ENCODE measurements at regions not wholly inside any gene's neighbourhood (a gene's known extent, or its start where the extent isn't known, plus 50 kb on each side); places are given as distances from the start of the nearest gene placed in this dataset.
"Not testable (repeated sequence)": the region's sequence is repeated elsewhere in the genome, so short reads cannot be mapped to it uniquely, and the experiment has no call there.

DNA sequence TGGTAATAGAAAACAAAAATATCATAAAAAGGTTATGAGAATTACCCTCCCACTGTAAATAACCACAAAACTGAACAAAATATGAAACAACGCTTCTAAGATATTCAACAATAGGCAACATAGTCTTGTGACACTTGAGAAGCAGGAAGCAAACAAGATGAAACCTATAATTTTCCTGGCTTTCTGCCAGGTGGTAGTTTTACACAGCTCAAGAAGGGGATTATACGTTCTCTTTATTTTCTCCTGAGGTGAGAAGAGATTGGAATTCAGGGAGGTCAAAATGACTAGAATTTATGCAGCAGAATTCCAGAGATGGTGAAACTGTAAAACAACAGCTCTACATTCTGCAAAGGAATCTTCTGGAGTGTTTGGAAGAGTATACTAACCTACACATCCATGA lies 186.0 kb downstream of the HHIP start:
- no peaks in the 10 kb centered on the region for H3K9me3 ChIP-seq
- 63 to 68% methylated on average over 2 of the region's 2 CpGs for WGBS, 2 donors
- no peak for ATAC-seq
- no peak overlapping the region for H3K27ac ChIP-seq
- H3K4me3 ChIP-seq = no peak overlapping the region
- no peaks in the 10 kb centered on the region for H3K4me1 ChIP-seq
- TF ChIP-seq, protein P1, sequence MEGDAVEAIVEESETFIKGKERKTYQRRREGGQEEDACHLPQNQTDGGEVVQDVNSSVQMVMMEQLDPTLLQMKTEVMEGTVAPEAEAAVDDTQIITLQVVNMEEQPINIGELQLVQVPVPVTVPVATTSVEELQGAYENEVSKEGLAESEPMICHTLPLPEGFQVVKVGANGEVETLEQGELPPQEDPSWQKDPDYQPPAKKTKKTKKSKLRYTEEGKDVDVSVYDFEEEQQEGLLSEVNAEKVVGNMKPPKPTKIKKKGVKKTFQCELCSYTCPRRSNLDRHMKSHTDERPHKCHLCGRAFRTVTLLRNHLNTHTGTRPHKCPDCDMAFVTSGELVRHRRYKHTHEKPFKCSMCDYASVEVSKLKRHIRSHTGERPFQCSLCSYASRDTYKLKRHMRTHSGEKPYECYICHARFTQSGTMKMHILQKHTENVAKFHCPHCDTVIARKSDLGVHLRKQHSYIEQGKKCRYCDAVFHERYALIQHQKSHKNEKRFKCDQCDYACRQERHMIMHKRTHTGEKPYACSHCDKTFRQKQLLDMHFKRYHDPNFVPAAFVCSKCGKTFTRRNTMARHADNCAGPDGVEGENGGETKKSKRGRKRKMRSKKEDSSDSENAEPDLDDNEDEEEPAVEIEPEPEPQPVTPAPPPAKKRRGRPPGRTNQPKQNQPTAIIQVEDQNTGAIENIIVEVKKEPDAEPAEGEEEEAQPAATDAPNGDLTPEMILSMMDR (IDR thresholded peaks at IDR 0.05) = no peak
- intact Hi-C loops (cut with DNase I) = no loop called here
- no peaks in the 10 kb centered on the region for H3K36me3 ChIP-seq
- DNase-seq = no peak
- FAIRE-seq = no peak
- no peaks in the 10 kb centered on the region for H3K27me3 ChIP-seq

DNA sequence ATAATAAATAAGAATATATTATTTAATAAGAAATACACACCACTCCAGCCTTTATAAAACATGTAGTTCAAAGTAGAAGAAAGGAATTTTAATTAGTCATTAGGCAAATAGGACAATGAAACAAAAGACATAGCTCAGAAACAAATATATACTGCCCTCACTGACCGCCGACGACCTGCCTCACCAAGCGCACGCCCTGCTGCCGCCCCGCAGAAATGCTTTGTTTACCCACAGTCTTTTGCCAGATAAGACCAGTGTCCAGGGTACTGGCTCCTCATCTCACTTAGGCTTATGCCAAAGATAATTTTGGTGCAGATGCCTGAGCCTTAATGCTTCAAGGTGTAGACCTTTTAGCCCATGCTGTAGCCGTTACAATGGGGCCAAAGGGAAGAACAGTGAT lies 199.5 kb downstream of the HHIP start:
- Histone ChIP-seq H3K4me1 (no peaks in the 10 kb centered on the region), H3K4me3 (no peak overlapping the region), H3K27me3 (no peaks in the 10 kb centered on the region), H3K9me3 (no peaks in the 10 kb centered on the region), H3K27ac (no peak overlapping the region), H3K36me3 (no peaks in the 10 kb centered on the region)
- TF ChIP-seq, protein P1 (IDR thresholded peaks at IDR 0.05) = no peak
- ATAC-seq (no peak), DNase-seq (no peak), FAIRE-seq (no peak)
- 38 to 41% methylated on average over 8 of the region's 8 CpGs for WGBS, 2 donors
- intact Hi-C loops (cut with DNase I) = no loop called here

DNA sequence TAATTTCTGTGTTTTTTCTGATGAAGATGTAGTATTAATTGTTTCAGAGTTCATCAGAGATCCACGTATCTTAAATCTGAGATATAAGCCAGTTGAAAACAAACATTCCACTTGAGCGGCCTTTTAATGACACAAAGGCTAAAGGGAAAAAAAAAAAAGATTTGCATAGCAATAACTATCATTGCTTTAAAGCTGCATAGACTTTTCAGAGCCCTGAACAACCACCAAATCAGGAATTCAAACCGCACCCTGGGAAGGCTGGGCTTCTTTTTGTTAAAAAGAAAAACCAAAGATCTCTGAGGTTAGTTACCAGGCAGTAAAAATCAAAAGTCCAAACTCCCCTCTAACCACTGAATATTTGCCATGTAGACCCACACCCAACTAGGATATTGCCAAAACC lies 206.0 kb downstream of the HHIP start:
- 69 to 75% methylated on average over 3 of the region's 3 CpGs for whole genome bisulfite sequencing, 2 donors
- intact Hi-C loops (cut with DNase I) = no loop called here

DNA sequence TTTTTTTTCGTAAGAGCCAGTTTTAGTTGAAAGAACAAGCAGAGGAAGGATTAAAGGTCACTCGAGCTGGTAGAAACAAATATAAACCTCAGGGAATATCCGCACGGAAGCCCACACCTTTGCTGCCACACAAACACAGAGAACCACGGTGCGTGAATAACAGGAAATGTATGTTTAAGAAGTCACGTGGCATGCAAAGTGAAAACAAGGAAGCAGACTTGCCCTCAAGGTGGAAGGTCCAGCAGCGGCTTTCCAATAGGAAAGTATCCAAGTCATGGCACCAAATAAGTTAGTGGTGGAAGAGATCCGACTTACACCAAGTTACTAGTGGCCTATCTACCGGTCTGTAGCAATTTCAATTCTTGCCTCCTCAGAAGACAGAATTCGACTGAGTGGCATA lies 215.5 kb downstream of the HHIP start:
- no peak for DNase-seq
- Histone ChIP-seq H3K4me3 (no peak overlapping the region), H3K27ac (no peak overlapping the region), H3K4me1 (no peaks in the 10 kb centered on the region), H3K36me3 (no peaks in the 10 kb centered on the region), H3K9me3 (no peaks in the 10 kb centered on the region), H3K27me3 (no peaks in the 10 kb centered on the region)
- TF ChIP-seq, protein P1 (IDR thresholded peaks at IDR 0.05) = no peak
- no peak for FAIRE-seq
- intact Hi-C loops (cut with DNase I) = no loop called here
- ATAC-seq = no peak
- 73 to 76% methylated on average over 11 of the region's 11 CpGs for WGBS, 2 donors

More for the DNA sequence above, 206.0 kb downstream of the HHIP start:
- TF ChIP-seq, protein P1 (IDR thresholded peaks at IDR 0.05) = no peak
- H3K4me3 ChIP-seq = no peak overlapping the region
- FAIRE-seq = no peak
- H3K4me1 ChIP-seq = no peaks in the 10 kb centered on the region
- no peaks in the 10 kb centered on the region for H3K36me3 ChIP-seq
- H3K9me3 ChIP-seq = no peaks in the 10 kb centered on the region
- no peaks in the 10 kb centered on the region for H3K27me3 ChIP-seq
- no peak for ATAC-seq
- no peak overlapping the region for H3K27ac ChIP-seq
- DNase-seq = no peak

DNA sequence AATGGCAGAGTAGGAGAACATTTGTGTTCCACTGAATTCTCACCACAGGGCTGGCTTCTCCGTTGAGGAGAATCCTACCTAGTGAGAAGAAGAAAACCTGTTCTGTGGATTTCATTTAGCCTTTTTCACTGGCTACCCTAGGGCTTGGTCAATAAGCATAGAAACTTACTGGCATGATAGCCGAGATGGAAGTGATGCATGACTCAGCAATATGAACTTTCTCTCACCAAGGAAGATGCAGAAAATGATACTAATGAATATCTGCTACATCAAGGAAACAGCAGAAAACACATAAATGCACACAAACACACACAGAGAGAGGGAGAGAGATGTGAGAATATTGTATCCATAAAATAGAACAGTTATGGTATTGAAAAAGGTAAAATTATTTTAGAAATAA lies 216.3 kb downstream of the HHIP start:
- Histone ChIP-seq H3K27ac (no peak overlapping the region), H3K9me3 (no peaks in the 10 kb centered on the region), H3K4me1 (no peaks in the 10 kb centered on the region), H3K27me3 (no peaks in the 10 kb centered on the region), H3K4me3 (no peak overlapping the region), H3K36me3 (no peaks in the 10 kb centered on the region)
- no peak for DNase-seq
- TF ChIP-seq, protein P1 (IDR thresholded peaks at IDR 0.05) = no peak
- 67 to 78% methylated on average over 2 of the region's 2 CpGs for WGBS, 2 donors
- ATAC-seq = no peak
- intact Hi-C loops (cut with DNase I) = no loop called here
- FAIRE-seq = no peak

DNA sequence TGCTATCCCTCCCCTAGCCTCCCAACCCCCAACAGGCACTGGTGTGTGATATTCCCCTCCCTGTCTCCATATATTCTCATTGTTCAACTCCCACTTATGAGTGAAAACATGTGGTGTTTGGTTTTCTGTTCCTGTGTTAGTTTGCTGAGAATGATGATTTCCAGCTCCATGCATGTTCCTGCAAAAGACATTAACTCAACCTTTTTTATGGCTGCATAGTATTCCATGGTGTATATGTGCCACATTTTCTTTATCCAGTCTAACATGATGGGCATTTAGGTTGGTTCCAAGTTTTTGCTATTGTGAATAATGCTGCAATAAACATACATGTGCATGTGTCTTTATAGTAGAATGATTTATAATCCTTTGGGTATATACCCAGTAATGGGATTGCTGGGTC lies 218.9 kb downstream of the HHIP start:
- H3K4me1 ChIP-seq; DNase-seq; intact Hi-C loops (cut with DNase I); H3K27ac ChIP-seq; H3K4me3 ChIP-seq; H3K27me3 ChIP-seq; H3K36me3 ChIP-seq; ATAC-seq; H3K9me3 ChIP-seq; FAIRE-seq: not testable (repeated sequence)

All from pancreas (tissue), 10 donors.